ENCODE measurements at regions not wholly inside any gene's neighbourhood (a gene's known extent, or its start where the extent isn't known, plus 50 kb on each side); places are given as distances from the start of the nearest gene placed in this dataset.
"Not testable (repeated sequence)": the region's sequence is repeated elsewhere in the genome, so short reads cannot be mapped to it uniquely, and the experiment has no call there.

- no peak for DNase-seq
Observed at GRCh38 chr4:117014236-117014635, 71.1 kb downstream of the TRAM1L1 start.

- DNase-seq, result no peak
Observed at GRCh38 chr4:117010671-117011070, 74.7 kb downstream of the TRAM1L1 start.

- DNase-seq, result no peak
Observed at GRCh38 chr4:117001077-117001476, 84.3 kb downstream of the TRAM1L1 start.

- DNase-seq, result no peak
Observed at GRCh38 chr4:116982656-116983055, 102.7 kb downstream of the TRAM1L1 start.

GRCh38 chr4:116980436-116980835 is 104.9 kb downstream of the TRAM1L1 start:
- not testable (repeated sequence) for DNase-seq

GRCh38 chr4:116959045-116959444 is 126.3 kb downstream of the TRAM1L1 start:
- no peak for DNase-seq

GRCh38 chr4:116953947-116954346 is 131.4 kb downstream of the TRAM1L1 start:
- no peak for DNase-seq

- no peak for DNase-seq
Observed at GRCh38 chr4:116952530-116953136, 132.7 kb downstream of the TRAM1L1 start.

- no peak for DNase-seq
Observed at GRCh38 chr4:116949856-116950255, 135.5 kb downstream of the TRAM1L1 start.

GRCh38 chr4:116942315-116942714 is 143.1 kb downstream of the TRAM1L1 start:
- DNase-seq, result no peak

GRCh38 chr4:116930329-116930728 is 155.0 kb downstream of the TRAM1L1 start:
- no peak for DNase-seq

- DNase-seq, result no peak
Observed at GRCh38 chr4:116926631-116927295, 158.6 kb downstream of the TRAM1L1 start.

GRCh38 chr4:116925900-116926457 is 159.4 kb downstream of the TRAM1L1 start:
- DNase-seq, result no peak

GRCh38 chr4:116923389-116923788 is 162.0 kb downstream of the TRAM1L1 start:
- no peak for DNase-seq

- no peak for DNase-seq
Observed at GRCh38 chr4:116913451-116913850, 171.9 kb downstream of the TRAM1L1 start.

GRCh38 chr4:116906758-116907157 is 178.6 kb downstream of the TRAM1L1 start:
- no peak for DNase-seq

GRCh38 chr4:116899561-116899960 is 185.8 kb downstream of the TRAM1L1 start:
- DNase-seq, result no peak

- DNase-seq, result no peak
Observed at GRCh38 chr4:116885579-116885978, 199.8 kb downstream of the TRAM1L1 start.

GRCh38 chr4:116882503-116882902 is 202.9 kb downstream of the TRAM1L1 start:
- DNase-seq, result no peak

GRCh38 chr4:116881077-116881476 is 204.3 kb downstream of the TRAM1L1 start:
- DNase-seq, result no peak

GRCh38 chr4:116880625-116881024 is 204.8 kb downstream of the TRAM1L1 start:
- DNase-seq, result no peak

GRCh38 chr4:116878280-116878679 is 207.1 kb downstream of the TRAM1L1 start:
- DNase-seq, result no peak

GRCh38 chr4:116877069-116877468 is 208.3 kb downstream of the TRAM1L1 start:
- no peak for DNase-seq

GRCh38 chr4:116872941-116873340 is 212.4 kb downstream of the TRAM1L1 start:
- DNase-seq, result no peak

- no peak for DNase-seq
Observed at GRCh38 chr4:116872308-116872707, 213.1 kb downstream of the TRAM1L1 start.

Data from CD4-positive, alpha-beta T cell treated with Interleukin-4 for 1 hour (primary cell).